ENCODE measurements at regions not wholly inside any gene's neighbourhood (a gene's known extent, or its start where the extent isn't known, plus 50 kb on each side); places are given as distances from the start of the nearest gene placed in this dataset.

DNA sequence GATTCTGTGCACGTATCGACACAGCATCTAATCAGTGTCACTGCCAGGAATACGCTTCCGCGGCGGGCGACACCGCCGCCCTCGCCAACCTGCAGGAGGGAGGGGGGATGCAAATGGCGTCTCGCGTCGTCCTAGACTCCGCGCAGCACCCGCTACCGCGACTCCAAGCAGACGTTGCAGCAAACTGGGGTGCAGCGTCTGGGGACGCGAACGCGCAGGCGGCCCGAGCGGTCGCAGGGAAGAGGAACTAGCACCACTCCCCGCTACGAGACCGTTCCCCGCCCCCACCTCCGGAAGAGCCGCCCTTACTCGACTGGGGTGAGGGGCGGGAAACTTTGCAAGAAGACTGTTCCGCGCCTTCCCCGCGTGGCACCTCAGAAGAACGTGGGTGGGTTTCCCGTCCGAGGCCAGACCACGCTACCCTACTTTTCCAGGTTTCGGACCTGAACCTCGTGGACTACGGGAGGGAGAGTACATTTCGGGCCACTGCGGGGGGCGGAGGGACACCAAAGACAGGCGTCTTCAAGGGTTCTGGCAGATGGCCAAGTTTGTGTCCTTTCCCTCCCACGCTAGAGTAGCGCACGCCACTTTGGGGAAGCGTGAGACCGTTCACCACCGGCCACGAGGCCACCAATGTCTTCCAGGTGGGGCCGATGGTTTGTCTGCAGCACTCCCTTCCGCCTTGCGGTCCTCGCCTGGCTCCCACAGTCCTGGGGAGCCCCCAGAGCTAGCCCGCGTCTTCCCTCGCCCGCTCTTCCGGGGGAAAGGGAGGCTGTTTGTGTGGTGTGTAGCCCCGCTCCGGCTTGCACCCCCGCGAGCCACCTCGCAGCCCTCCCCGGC lies 78.0 kb upstream of the BCOR start:
- peak overlapping the region; percentile 55 for H3K4me3 ChIP-seq
- DNase-seq (ENCODE audit: low read depth in 1 of 2, low spot score in 2 of 2): peak; percentile 75 to 84
- H3K4me1 ChIP-seq (replicated peaks): peaks cover 59% of the 10 kb centered on the region
- no peaks in the 10 kb centered on the region for H3K9me3 ChIP-seq (replicated peaks)
- no peaks in the 10 kb centered on the region for H3K27me3 ChIP-seq (replicated peaks)
- peak overlapping the region; percentile 88 for H3K27ac ChIP-seq
- H3K36me3 ChIP-seq: no peaks in the 10 kb centered on the region

DNA sequence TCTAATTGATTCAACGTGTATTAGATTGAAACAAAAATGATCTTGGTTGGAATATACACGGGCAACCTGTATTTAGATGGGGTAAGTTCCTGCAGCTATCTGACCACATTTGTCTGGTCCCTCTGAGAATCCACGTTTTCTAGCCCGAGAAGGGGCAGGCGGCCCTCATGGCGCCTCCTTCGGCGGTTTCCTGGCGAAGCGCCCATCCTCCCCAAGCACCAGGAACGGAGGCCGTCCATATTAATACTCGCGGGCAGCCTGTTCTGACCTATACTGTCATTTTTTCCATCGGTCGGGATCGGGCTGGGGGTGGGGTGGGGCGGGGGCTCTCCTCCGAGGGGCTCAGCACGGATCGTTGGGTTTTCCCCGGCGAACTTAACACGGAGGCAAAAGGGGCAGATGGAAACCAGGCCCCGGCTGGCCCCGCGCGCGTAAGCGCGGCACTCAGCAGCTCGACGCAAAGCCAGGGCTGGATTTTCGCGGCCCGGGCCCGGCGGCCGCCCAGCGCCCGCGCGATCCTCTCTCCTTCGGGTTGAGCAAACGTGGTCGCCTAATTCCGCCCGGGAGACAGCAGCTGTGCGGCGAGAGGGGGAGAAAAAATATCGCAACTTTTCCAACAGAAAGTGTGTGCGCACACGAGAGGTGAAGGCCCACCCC lies 77.2 kb upstream of the BCOR start:
- H3K4me3 ChIP-seq: peak overlapping the region; percentile 55
- H3K27ac ChIP-seq: peak overlapping the region; percentile 88
- peak; percentile 55 to 74 for DNase-seq (ENCODE audit: low read depth in 1 of 2, low spot score in 2 of 2)

DNA sequence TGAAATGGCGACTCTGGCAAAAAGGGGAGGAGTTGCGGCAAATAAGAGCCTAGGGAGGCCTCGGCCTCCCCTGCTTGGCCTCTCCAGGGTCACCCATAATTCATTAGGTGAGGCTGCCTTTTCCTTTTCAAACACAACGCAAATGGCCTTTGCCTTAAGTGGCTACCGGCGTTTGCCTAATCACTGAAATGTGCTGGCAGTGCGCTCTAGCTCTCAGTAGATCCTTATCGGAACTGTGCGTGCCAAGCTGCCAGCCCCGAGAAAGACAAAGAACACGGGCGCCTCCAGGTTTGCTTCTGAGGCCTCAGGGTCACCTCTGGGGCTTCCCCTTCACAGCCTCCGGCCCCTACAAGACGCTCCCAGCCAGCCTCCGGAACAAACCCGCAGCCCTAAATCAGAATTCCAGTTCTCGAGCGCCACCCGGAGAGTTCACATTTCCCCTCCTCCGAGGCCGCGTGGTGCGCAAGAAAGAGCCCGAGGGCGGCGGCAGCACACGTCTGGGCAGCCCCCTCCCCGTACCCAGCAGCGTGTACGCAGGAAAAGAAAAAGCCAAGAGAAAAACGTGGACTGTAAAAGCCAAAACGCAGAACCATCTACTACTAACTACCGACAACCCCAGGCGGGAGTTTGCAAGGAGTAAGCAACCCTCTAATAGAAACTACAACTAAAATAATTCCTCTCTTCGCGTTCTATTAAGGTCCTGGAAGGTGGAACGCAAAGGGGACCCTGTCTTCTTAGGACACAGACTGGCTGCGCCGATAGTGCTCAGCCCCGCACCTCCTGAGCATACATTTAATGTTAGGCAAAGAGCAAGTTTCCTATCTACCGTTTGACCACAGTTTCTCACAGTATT lies 76.5 kb upstream of the BCOR start:
- peaks cover 69% of the 10 kb centered on the region for H3K4me1 ChIP-seq (replicated peaks)
- DNase-seq (ENCODE audit: low read depth in 1 of 2, low spot score in 2 of 2): peak; percentile 62 to 68
- no peaks in the 10 kb centered on the region for H3K9me3 ChIP-seq (replicated peaks)
- no peaks in the 10 kb centered on the region for H3K27me3 ChIP-seq (replicated peaks)
- peak overlapping the region; percentile 55 for H3K4me3 ChIP-seq
- H3K36me3 ChIP-seq: no peaks in the 10 kb centered on the region
- H3K27ac ChIP-seq: peak overlapping the region; percentile 88

More for the DNA sequence above, 77.2 kb upstream of the BCOR start:
- H3K36me3 ChIP-seq: no peaks in the 10 kb centered on the region
- H3K9me3 ChIP-seq (replicated peaks): no peaks in the 10 kb centered on the region
- H3K27me3 ChIP-seq (replicated peaks): no peaks in the 10 kb centered on the region
- H3K4me1 ChIP-seq (replicated peaks): peaks cover 64% of the 10 kb centered on the region

DNA sequence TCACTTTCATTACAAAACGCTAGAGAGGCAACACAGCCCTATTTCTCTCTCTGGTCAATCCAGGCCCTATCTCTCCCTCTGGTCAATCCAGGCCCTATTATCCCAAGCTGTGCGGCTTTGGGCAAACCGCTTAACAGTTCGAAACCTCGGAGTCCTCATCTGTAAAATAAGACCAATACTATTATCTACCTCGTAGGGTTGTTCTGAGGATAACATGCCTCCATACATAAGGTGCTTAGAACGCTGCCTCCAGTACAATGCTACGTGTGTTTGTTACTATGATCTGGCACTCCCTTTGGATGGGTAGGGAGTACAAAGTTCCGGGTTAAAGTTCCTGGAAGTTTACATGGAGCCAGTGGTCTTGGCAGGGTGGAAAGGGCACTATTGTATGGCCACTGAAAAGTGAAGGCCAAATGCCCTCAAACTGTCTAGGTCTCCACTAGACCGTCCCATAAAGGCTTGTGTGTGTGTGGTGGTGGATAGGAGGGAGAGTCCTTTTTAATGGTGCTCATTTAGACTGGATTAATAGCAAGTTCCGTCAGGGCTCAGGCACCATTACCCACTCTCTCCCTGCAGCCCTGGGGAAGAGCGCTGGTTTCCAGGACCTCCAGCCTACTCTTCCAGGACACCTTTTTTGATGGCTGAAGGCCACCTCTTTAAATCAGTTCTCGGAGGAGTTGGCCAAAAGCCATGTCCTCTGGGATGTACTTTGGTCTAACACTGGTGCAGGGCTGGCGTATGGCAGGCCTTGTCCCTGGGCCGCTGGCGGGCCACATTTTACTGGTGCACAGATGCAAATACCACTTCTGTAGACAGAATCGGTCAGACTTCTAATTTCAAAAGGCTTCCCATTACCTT lies 75.6 kb upstream of the BCOR start:
- Histone ChIP-seq H3K27me3 (replicated peaks) (no peaks in the 10 kb centered on the region), H3K9me3 (replicated peaks) (no peaks in the 10 kb centered on the region), H3K36me3 (no peaks in the 10 kb centered on the region), H3K4me3 (no peak overlapping the region), H3K27ac (peak overlapping the region; percentile 88), H3K4me1 (replicated peaks) (peaks cover 73% of the 10 kb centered on the region)
- DNase-seq (ENCODE audit: low read depth in 1 of 2, low spot score in 2 of 2): no peak

DNA sequence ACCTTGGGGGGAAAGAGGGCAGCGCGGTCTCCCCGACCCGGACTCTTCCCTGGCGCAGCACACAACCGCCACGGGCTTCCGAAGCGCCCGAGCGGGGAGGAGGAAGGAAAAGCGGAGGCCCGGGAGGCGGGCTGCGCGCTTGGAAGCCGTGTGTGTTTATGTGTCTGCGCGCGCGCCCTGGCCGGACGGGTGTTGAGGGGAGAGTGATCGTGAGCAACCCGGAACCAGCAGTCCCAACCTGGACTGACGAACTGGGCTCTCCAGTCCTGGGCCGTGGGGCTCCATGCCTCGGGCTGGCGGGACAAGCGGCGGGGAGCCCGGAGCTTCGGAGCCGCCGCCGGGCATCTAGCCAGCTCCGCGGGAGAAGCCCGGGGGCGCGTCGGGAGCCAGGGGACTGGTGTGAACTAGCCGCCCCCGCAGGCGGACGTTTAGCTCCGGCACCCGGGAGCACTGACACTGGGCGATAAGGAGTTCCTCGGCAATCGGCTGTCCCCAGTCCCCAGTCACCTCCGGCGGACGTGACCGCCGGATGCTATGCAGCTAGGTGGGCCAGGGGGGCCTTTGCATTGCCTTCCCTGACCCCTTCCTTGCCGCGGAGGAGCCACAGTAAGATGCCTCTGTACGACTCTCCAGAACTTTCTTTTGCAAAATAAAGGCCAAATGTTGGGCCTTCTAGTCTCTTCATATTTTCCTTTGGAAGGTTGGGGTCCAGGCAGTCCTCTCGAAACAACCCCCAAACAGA lies 74.8 kb upstream of the BCOR start:
- peak; percentile 52 to 53 for DNase-seq (ENCODE audit: low read depth in 1 of 2, low spot score in 2 of 2)
- Histone ChIP-seq H3K4me1 (replicated peaks) (peaks cover 73% of the 10 kb centered on the region), H3K27ac (peak overlapping the region; percentile 58; the same call in 1 of the 2 replicates), H3K27me3 (replicated peaks) (no peaks in the 10 kb centered on the region), H3K4me3 (peak overlapping the region; percentile 35), H3K36me3 (no peaks in the 10 kb centered on the region), H3K9me3 (replicated peaks) (no peaks in the 10 kb centered on the region)

DNA sequence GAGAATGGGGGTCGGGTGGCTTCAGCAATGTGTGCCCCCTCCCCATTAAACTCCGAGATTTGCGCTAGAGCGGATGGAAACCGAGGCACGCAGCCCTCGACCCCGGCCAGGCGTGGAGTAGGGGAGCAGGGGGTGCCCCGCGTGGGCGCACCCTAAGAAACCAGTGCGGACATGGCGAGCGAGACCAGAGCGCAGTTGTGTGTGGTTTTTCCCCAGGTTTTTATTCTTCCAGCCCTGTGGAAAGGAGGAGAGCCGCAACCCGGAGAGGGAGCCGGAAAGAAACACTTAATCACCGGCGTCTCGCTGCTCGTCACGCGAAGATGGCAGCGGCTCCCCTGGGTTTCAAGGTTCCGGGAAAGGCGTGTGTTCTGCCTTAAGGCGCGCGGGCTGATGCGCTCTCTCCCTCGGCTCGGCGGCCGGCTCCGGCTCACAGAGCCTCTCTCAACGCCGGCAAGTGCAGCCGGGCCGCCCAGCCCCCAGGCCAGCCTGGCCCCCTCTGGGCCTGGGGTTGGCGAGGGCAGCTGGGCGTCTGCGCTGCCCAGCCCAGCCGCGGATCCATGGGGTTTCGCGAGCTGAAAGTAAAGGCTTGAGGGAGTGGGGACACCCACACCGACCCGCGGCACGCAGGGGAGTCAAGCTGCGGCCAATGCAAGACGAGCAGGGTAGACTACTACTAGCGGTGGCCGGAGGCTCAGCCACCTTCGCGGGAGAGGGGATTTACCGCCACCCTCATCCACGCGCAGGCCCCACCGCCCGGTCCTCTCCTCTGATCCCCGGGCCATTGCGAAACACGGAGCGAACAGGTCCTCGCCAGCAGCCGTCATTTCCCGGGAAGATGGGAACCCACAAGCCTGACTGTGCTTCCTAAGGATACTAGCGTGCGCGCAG lies 74.0 kb upstream of the BCOR start:
- Histone ChIP-seq H3K27ac (peak overlapping the region; percentile 58), H3K4me1 (replicated peaks) (peaks cover 73% of the 10 kb centered on the region), H3K27me3 (replicated peaks) (no peaks in the 10 kb centered on the region), H3K9me3 (replicated peaks) (no peaks in the 10 kb centered on the region), H3K4me3 (peak overlapping the region; percentile 35), H3K36me3 (no peaks in the 10 kb centered on the region)
- DNase-seq (ENCODE audit: low read depth in 1 of 2, low spot score in 2 of 2): peak in 1 of 2 experiments; percentile 47

DNA sequence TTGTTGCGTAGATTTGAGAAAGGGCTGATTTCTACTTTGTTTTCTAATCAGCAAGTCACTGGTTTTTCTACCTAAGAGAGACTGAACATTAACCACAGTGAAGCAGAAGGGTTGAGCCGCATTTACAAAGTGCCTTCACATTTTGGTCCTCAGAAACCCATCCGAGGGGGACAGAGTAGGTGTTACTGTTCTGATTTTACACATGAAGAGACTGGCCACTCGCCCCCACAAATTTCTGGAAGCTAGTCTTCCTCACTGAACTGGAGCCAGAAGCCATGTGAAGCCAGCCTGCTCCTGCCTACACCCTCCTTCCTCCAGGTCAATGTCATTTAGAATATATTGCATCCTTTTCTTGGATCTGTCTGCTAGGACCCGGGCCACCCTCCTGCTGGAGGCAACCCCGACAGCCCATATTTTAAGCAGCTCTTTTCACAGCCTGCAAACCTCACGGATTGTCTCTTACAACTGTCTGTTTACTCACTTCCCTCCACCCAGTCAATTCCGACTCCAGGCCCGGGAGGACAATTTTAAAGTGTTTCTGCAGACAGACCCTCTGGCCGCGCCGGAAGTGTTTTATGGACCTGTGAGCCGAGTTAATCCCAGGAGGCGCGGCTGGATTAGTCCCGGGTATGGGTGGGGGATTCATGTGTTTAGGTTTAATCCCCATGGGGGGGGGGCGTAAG lies 73.2 kb upstream of the BCOR start:
- DNase-seq (ENCODE audit: low read depth in 1 of 2, low spot score in 2 of 2): peak in 1 of 2 experiments; percentile 16
- Histone ChIP-seq H3K27me3 (replicated peaks) (no peaks in the 10 kb centered on the region), H3K27ac (peak overlapping the region; percentile 58), H3K36me3 (no peaks in the 10 kb centered on the region), H3K4me1 (replicated peaks) (peaks cover 75% of the 10 kb centered on the region), H3K4me3 (peak overlapping the region; percentile 35), H3K9me3 (replicated peaks) (no peaks in the 10 kb centered on the region)

DNA sequence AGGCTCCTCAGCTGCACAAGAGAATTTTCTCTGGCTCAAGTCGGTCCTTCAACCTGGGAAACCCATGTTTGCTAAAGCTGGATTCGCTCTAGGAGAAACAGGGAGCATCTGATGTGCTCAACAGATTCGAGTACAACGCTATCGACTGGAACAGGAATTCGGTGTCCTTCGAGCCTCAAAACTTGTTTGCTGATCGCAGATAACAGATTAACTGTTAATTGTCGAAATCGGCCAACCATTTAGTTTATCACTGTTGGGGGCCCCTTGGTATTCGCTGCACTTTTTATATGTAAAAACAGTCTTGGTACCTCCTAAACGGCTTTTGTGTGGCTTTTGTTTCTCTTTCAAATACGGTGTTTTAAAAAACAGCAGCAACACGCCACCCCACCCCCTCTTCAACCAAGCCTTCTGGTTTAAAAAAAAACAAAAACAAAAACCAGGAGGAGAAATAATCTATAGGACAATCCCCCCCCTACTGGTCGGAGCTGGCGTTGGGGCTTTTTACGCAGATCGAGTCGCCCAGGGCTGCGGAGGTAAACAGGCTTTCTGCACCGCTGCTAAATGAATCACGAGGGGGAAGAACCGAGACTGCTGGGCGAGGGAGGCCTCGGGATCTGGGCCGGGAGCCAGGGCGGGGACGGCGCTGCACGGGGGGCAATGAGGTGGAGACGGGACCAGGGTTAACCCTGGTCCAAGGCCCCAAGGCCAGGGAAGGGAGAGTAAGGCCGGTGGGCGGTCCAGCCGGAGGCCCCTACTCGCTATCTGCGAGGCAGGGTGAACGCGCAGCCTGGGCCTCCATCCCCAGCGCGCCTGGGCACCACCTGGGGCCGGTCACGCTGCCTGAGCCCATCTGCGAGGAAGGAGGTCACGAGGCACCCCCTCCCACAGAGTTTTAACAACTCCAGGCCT lies 71.7 kb upstream of the BCOR start:
- Histone ChIP-seq H3K9me3 (replicated peaks) (no peaks in the 10 kb centered on the region), H3K27ac (peak overlapping the region; percentile 79), H3K36me3 (no peaks in the 10 kb centered on the region), H3K27me3 (replicated peaks) (no peaks in the 10 kb centered on the region), H3K4me3 (peak overlapping the region; percentile 16; the same call in 1 of the 2 replicates), H3K4me1 (replicated peaks) (peaks cover 62% of the 10 kb centered on the region)
- DNase-seq (ENCODE audit: low read depth in 1 of 2, low spot score in 2 of 2): peak; percentile 84 to 85

DNA sequence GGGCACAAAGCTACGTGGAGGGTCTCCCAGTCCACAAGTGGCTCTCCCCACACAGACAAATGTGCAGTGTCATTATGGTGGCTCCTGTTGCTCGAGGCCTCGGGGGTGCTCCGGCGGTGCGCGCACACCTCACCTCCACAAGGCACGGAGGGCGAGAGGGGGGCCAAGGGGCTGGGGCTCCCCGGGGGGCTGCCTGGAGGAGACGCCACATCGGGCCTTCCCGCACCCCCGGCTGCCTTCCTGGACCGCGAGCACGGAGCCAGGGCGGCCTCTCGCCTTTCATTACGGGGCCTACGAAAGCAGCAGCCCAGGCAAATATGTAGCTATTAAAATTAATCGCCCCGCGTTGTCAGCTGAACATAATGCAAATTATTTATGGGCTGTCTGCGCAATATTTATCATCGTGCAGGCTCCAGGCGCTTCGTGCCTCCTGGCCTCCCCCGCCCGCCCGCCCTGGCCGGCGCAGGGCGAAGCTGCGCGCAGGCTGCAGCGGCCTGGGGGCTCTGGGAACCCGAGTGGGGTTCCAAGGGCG lies 70.8 kb upstream of the BCOR start:
- DNase-seq (ENCODE audit: low read depth in 1 of 2, low spot score in 2 of 2): no peak
- H3K36me3 ChIP-seq: no peaks in the 10 kb centered on the region
- H3K27ac ChIP-seq: no peak overlapping the region; the same call in 1 of the 2 replicates
- H3K4me3 ChIP-seq: no peak overlapping the region
- H3K27me3 ChIP-seq (replicated peaks): no peaks in the 10 kb centered on the region
- no peaks in the 10 kb centered on the region for H3K9me3 ChIP-seq (replicated peaks)
- H3K4me1 ChIP-seq (replicated peaks): peaks cover 53% of the 10 kb centered on the region

DNA sequence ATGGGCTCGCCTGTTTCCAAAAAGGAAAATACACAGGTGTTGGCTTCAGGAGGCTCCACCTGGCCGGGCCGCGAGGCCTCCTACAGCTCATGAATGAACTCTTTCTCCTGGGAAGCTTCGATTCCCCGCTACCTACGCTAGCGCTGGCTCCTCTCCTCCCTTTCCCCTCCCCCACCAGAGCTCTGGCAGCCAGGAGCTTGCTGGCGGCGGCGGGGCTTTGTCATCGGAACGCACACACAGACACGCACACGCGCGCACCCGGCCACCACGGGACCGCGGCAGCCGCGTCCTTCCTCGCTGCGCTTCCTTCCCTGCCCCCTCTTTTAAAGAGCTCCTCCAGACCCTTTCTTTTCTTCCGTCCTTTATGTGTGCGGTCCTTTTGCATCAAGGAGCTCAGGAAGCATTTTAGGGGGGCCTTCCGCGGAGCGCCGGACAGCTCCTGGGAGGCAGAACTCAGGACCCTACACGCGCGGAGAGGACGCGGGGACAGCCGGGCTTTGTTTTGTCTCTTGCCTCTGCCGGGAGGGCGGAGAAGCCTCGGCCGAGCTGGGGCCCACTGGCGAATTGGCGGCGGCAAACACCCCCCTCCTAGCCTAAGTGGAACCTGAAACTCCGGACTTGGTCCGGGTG lies 70.2 kb upstream of the BCOR start:
- Histone ChIP-seq H3K9me3 (replicated peaks) (no peaks in the 10 kb centered on the region), H3K4me3 (no peak overlapping the region), H3K27me3 (replicated peaks) (no peaks in the 10 kb centered on the region), H3K4me1 (replicated peaks) (peaks cover 47% of the 10 kb centered on the region), H3K36me3 (no peaks in the 10 kb centered on the region), H3K27ac (no peak overlapping the region)
- no peak for DNase-seq (ENCODE audit: low read depth in 1 of 2, low spot score in 2 of 2)

All from SJSA1 (cell line).